ENCODE measurements at regions not wholly inside any gene's neighbourhood (a gene's known extent, or its start where the extent isn't known, plus 50 kb on each side); places are given as distances from the start of the nearest gene placed in this dataset.

- H3K9me3 ChIP-seq (ENCODE audit: control insufficient read depth in 4 of 4, low read length in 3 of 4), result no peaks in the 10 kb centered on the region
- H3K36me3 ChIP-seq (ENCODE audit: control insufficient read depth in 4 of 4, insufficient read depth in 3 of 4, low read depth in 1 of 4, low read length in 3 of 4), result no peaks in the 10 kb centered on the region
- no peaks in the 10 kb centered on the region for H3K4me1 ChIP-seq (ENCODE audit: control insufficient read depth in 4 of 4, insufficient read depth in 4 of 4, low read length in 3 of 4)
- no peak overlapping the region for H3K4me3 ChIP-seq (ENCODE audit: low read depth in 1 of 3, low read length in 3 of 3)
- WGBS, result 82% methylated on average over 5 of the region's 5 CpGs
- TF ChIP-seq HNF4G (IDR thresholded peaks at IDR 0.05) (no peak), FOXA1 (IDR thresholded peaks at IDR 0.05) (no peak), FOXA2 (IDR thresholded peaks at IDR 0.05) (no peak), EGR1 (IDR thresholded peaks at IDR 0.05; ENCODE audit: low read depth in 2 of 2) (no peak), TAF1 (conservative IDR thresholded peaks at IDR 0.05) (no peak), NR2F2 (IDR thresholded peaks at IDR 0.05) (no peak), RAD21 (IDR thresholded peaks at IDR 0.05) (no peak), HNF4A (conservative IDR thresholded peaks at IDR 0.05) (no peak), RXRA (IDR thresholded peaks at IDR 0.05) (no peak), SP1 (IDR thresholded peaks at IDR 0.05) (no peak), JUND (IDR thresholded peaks at IDR 0.05) (no peak), GABPA (IDR thresholded peaks at IDR 0.05 in 1 of 2, conservative IDR thresholded peaks at IDR 0.05 in 1 of 2) (no peak), ZBTB33 (IDR thresholded peaks at IDR 0.05) (no peak)
- TF ChIP-seq, protein P1, sequence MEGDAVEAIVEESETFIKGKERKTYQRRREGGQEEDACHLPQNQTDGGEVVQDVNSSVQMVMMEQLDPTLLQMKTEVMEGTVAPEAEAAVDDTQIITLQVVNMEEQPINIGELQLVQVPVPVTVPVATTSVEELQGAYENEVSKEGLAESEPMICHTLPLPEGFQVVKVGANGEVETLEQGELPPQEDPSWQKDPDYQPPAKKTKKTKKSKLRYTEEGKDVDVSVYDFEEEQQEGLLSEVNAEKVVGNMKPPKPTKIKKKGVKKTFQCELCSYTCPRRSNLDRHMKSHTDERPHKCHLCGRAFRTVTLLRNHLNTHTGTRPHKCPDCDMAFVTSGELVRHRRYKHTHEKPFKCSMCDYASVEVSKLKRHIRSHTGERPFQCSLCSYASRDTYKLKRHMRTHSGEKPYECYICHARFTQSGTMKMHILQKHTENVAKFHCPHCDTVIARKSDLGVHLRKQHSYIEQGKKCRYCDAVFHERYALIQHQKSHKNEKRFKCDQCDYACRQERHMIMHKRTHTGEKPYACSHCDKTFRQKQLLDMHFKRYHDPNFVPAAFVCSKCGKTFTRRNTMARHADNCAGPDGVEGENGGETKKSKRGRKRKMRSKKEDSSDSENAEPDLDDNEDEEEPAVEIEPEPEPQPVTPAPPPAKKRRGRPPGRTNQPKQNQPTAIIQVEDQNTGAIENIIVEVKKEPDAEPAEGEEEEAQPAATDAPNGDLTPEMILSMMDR (IDR thresholded peaks at IDR 0.05; ENCODE audit: low read depth, low read length, missing input control), result no peak
- TF ChIP-seq, protein P2, sequence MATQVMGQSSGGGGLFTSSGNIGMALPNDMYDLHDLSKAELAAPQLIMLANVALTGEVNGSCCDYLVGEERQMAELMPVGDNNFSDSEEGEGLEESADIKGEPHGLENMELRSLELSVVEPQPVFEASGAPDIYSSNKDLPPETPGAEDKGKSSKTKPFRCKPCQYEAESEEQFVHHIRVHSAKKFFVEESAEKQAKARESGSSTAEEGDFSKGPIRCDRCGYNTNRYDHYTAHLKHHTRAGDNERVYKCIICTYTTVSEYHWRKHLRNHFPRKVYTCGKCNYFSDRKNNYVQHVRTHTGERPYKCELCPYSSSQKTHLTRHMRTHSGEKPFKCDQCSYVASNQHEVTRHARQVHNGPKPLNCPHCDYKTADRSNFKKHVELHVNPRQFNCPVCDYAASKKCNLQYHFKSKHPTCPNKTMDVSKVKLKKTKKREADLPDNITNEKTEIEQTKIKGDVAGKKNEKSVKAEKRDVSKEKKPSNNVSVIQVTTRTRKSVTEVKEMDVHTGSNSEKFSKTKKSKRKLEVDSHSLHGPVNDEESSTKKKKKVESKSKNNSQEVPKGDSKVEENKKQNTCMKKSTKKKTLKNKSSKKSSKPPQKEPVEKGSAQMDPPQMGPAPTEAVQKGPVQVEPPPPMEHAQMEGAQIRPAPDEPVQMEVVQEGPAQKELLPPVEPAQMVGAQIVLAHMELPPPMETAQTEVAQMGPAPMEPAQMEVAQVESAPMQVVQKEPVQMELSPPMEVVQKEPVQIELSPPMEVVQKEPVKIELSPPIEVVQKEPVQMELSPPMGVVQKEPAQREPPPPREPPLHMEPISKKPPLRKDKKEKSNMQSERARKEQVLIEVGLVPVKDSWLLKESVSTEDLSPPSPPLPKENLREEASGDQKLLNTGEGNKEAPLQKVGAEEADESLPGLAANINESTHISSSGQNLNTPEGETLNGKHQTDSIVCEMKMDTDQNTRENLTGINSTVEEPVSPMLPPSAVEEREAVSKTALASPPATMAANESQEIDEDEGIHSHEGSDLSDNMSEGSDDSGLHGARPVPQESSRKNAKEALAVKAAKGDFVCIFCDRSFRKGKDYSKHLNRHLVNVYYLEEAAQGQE (IDR thresholded peaks at IDR 0.05), result no peak
- TF ChIP-seq, protein P3, sequence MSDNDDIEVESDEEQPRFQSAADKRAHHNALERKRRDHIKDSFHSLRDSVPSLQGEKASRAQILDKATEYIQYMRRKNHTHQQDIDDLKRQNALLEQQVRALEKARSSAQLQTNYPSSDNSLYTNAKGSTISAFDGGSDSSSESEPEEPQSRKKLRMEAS (IDR thresholded peaks at IDR 0.05), result no peak
- TF ChIP-seq, protein P4, sequence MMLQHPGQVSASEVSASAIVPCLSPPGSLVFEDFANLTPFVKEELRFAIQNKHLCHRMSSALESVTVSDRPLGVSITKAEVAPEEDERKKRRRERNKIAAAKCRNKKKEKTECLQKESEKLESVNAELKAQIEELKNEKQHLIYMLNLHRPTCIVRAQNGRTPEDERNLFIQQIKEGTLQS (IDR thresholded peaks at IDR 0.05), result no peak
- H3K27ac ChIP-seq (ENCODE audit: low read depth in 1 of 2, low read length in 2 of 2), result no peak overlapping the region
- no peak overlapping the region for H3K9ac ChIP-seq (ENCODE audit: low read depth in 1 of 2, low read length in 2 of 2)
- no peaks in the 10 kb centered on the region for H3K27me3 ChIP-seq (ENCODE audit: control insufficient read depth in 4 of 4, insufficient read depth in 4 of 4, low read length in 3 of 4)
- no peak for DNase-seq (ENCODE audit: low spot score)
These were observed 219.6 kb upstream of the POU3F1 start for GRCh38 chr1:38266197-38266520.

All from liver (tissue), 8 donors.